Calu3 (cell line): ENCODE measurements at regions not wholly inside any gene's neighbourhood (a gene's known extent, or its start where the extent isn't known, plus 50 kb on each side); places are given as distances from the start of the nearest gene placed in this dataset.

Source experiments
- BruUV-seq: library from RNA; stranded (reverse); fragments of 400-500 nt; replicated peaks from 2 replicates; lab custom pipeline; 2021; lab: Mats Ljungman, UMichigan
- CTCF ChIA-PET: fragments of 300-600 bp; sonication (Branson Sonifier 250); formaldehyde crosslinking; loops from one replicate; lab custom pipeline; 2022; ENCODE audit warnings: antibody characterized with exemption; lab: Charles Lee
- DNase-seq: peaks from one replicate; pipeline ENCODE4 v3.0.0; 2022
- H3K27ac Mint-ChIP-seq: one replicate; pipeline ENCODE4 v1.8.0; 2022; ENCODE audit warnings: mixed read lengths; ENCODE audit not compliant: unreplicated experiment
- H3K27me3 Mint-ChIP-seq: one replicate; pipeline ENCODE4 v1.8.0; 2022; ENCODE audit warnings: mixed read lengths; ENCODE audit not compliant: unreplicated experiment
- H3K36me3 Mint-ChIP-seq: one replicate; pipeline ENCODE4 v1.8.0; 2022; ENCODE audit warnings: mild to moderate bottlenecking, moderate library complexity, mixed read lengths; ENCODE audit not compliant: insufficient read depth, unreplicated experiment
- H3K4me1 Mint-ChIP-seq: one replicate; pipeline ENCODE4 v1.8.0; 2022; ENCODE audit warnings: mild to moderate bottlenecking, low read depth, mixed read lengths; ENCODE audit not compliant: unreplicated experiment
- H3K4me3 Mint-ChIP-seq: one replicate; pipeline ENCODE4 v1.8.0; 2022; ENCODE audit warnings: mild to moderate bottlenecking, low read depth, moderate library complexity, mixed read lengths; ENCODE audit not compliant: unreplicated experiment
- H3K9me3 Mint-ChIP-seq: one replicate; pipeline ENCODE4 v1.8.0; 2022; ENCODE audit warnings: low read depth, mixed read lengths; ENCODE audit not compliant: unreplicated experiment
- intact Hi-C: fragments of 100-400 bp; cut with micrococcal nuclease; formaldehyde crosslinking; loops from one replicate; pipeline ENCODE4 v1.10.0; 2022; ENCODE audit not compliant: unreplicated experiment
- TF ChIP-seq, protein P1 (sequence below): fragments of 200-600 bp; IDR thresholded peaks from one replicate; pipeline ENCODE4 v1.8.0; 2022; ENCODE audit warnings: antibody characterized with exemption; ENCODE audit not compliant: unreplicated experiment

DNA sequence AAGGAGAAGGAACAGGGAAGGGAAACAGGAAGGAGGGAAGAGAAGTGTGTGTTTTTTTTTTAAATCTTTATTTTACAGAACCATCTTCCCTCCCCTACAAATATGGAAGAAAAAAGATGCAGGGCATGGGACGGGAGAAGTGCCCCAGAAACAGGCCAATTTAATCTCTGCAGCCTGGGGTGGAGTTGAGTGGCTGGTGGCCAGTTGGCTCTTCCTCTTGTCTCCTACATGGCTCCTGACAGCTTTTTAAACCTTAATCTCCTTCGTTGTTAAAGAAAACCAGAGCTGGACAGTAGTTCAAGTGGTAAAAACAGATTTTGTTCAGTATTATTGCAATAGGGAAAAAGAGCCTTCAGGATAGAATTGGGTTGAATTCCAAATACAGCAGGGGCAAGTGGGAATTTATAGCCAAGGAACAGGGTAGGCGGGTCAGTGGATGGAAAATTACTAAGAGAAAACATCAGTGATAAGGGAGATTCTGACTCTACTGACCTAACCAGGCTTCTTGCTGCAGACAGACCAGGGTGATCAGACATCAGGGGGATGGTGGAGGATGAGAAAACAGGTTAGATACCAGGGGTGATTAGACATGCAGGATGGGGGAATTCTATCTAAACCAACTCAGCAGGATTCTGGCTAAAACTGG is 125.1 kb upstream of the CLINT1 start:
- CTCF ChIA-PET = no interaction called here
- TF ChIP-seq, protein P1, sequence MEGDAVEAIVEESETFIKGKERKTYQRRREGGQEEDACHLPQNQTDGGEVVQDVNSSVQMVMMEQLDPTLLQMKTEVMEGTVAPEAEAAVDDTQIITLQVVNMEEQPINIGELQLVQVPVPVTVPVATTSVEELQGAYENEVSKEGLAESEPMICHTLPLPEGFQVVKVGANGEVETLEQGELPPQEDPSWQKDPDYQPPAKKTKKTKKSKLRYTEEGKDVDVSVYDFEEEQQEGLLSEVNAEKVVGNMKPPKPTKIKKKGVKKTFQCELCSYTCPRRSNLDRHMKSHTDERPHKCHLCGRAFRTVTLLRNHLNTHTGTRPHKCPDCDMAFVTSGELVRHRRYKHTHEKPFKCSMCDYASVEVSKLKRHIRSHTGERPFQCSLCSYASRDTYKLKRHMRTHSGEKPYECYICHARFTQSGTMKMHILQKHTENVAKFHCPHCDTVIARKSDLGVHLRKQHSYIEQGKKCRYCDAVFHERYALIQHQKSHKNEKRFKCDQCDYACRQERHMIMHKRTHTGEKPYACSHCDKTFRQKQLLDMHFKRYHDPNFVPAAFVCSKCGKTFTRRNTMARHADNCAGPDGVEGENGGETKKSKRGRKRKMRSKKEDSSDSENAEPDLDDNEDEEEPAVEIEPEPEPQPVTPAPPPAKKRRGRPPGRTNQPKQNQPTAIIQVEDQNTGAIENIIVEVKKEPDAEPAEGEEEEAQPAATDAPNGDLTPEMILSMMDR = no peak
- intact Hi-C loops = no loop called here
- H3K27me3 Mint-ChIP-seq = no peaks in the 10 kb centered on the region
- H3K4me3 Mint-ChIP-seq = no peak overlapping the region
- no peaks in the 10 kb centered on the region for H3K4me1 Mint-ChIP-seq
- peaks cover 4% of the 10 kb centered on the region for H3K9me3 Mint-ChIP-seq
- no peak overlapping the region for H3K27ac Mint-ChIP-seq
- no TSS peak for BruUV-seq
- DNase-seq = no peak
- H3K36me3 Mint-ChIP-seq = no peaks in the 10 kb centered on the region

DNA sequence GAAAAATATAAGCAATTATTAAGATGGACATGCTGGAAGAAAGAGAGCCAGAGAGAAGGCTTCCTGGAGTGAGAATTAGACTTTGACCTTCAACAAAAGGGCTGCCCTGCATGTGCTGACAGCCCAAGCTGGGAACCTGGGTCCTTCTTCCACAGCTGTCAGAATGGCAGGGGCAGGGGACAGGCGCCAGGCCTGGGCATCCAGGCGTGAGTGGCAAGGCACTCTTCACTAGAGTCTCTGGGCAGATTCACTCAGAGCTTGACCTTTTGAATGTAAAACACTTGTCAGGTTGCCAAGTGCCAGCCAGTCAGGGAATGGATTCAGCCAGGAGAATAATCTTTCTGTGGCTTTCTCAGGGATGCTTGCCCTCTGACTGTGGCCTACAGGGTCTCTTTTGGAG is 119.1 kb upstream of the CLINT1 start:
- H3K27me3 Mint-ChIP-seq = peaks cover 8% of the 10 kb centered on the region
- no TSS peak for BruUV-seq
- no peak for DNase-seq
- H3K9me3 Mint-ChIP-seq = no peaks in the 10 kb centered on the region
- intact Hi-C loops = no loop called here
- H3K4me1 Mint-ChIP-seq = no peaks in the 10 kb centered on the region
- CTCF ChIA-PET = interaction anchor here (0.6 kb wide), 2 partner anchors 13 to 897 kb away, joined by 3 read pairs; no protein-coding TSS in a partner anchor
- TF ChIP-seq, protein P1 = no peak
- no peak overlapping the region for H3K4me3 Mint-ChIP-seq
- no peak overlapping the region for H3K27ac Mint-ChIP-seq
- no peaks in the 10 kb centered on the region for H3K36me3 Mint-ChIP-seq

DNA sequence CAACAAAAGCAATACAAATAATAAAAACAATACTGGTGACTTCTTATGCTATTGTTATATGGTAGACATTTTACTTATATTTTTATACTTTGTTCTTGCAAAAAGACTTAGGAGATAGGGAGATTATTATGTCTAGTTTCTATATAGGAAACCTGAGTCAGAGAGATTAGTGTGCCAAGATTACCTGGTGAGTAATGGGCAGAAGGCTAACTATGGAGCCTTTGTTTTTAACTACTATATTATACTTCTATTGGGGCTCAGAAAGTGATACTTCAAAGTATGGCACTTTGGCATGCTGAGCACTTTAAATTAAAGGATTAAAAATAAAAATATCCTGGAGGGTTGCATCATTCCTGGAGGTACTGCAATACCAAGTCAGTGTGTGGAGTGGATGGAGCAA is 117.5 kb upstream of the CLINT1 start:
- CTCF ChIA-PET = interaction anchor here (1.1 kb wide), 1 partner anchor 53 kb away, joined by 3 read pairs; no protein-coding TSS in a partner anchor
- Mint-ChIP-seq H3K4me1 (no peaks in the 10 kb centered on the region), H3K4me3 (no peak overlapping the region), H3K36me3 (no peaks in the 10 kb centered on the region), H3K27me3 (peaks cover 24% of the 10 kb centered on the region), H3K9me3 (no peaks in the 10 kb centered on the region), H3K27ac (no peak overlapping the region)
- no peak for DNase-seq
- TF ChIP-seq, protein P1 = no peak
- intact Hi-C loops = no loop called here
- no TSS peak for BruUV-seq

DNA sequence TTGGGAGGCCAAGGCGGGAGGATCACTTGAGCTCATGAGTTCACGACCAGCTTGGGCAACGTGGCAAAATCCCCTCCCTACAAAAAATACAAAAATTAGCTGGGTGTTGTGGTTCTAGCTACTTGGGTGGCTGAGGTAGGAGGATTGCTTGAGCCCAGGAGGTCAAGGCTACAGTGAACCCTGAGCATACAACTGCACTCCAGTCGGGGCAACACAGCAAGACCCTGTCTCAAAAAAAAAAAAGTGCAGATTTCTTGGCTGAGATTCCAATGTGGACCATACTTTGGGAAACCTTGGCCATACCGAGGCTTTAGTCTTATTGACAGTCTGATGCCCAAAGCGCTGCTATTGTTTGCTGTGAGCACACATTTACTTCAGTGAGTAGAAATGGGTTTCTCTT is 113.6 kb upstream of the CLINT1 start:
- peaks cover 25% of the 10 kb centered on the region for H3K27me3 Mint-ChIP-seq
- H3K4me1 Mint-ChIP-seq = no peaks in the 10 kb centered on the region
- CTCF ChIA-PET = interaction anchor here (0.5 to 0.6 kb wide), 3 partner anchors 19 to 997 kb away, joined by 3 read pairs; no protein-coding TSS in a partner anchor
- no peaks in the 10 kb centered on the region for H3K36me3 Mint-ChIP-seq
- BruUV-seq = no TSS peak
- no peak overlapping the region for H3K27ac Mint-ChIP-seq
- no peak for DNase-seq
- H3K4me3 Mint-ChIP-seq = no peak overlapping the region
- TF ChIP-seq, protein P1 = no peak
- no peaks in the 10 kb centered on the region for H3K9me3 Mint-ChIP-seq
- intact Hi-C loops = no loop called here
